Astrocyte of the cerebellum (primary cell): ENCODE measurements at regions not wholly inside any gene's neighbourhood (a gene's known extent, or its start where the extent isn't known, plus 50 kb on each side); places are given as distances from the start of the nearest gene placed in this dataset.

Source experiments
- DNase-seq: peaks from one replicate; pipeline ENCODE4 v3.0.0-alpha.2; 2011; ENCODE audit warnings: low read depth
- H3K4me3 ChIP-seq: 2 replicates; pipeline ENCODE4 v1.5.1; 2011; ENCODE audit warnings: mild to moderate bottlenecking, low read depth, low read length, moderate library complexity
- in situ Hi-C: cut with HindIII; loops from 2 replicates; pipeline ENCODE4 v1.10.0; 2017; ENCODE audit warnings: low sequenced_read_pairs
- TF ChIP-seq, protein P1 (sequence below): IDR thresholded peaks from 2 replicates; pipeline ENCODE4 v1.5.1; 2012; ENCODE audit warnings: low read length, low read depth, moderate library complexity, mild to moderate bottlenecking; ENCODE audit errors: missing control alignments

DNA sequence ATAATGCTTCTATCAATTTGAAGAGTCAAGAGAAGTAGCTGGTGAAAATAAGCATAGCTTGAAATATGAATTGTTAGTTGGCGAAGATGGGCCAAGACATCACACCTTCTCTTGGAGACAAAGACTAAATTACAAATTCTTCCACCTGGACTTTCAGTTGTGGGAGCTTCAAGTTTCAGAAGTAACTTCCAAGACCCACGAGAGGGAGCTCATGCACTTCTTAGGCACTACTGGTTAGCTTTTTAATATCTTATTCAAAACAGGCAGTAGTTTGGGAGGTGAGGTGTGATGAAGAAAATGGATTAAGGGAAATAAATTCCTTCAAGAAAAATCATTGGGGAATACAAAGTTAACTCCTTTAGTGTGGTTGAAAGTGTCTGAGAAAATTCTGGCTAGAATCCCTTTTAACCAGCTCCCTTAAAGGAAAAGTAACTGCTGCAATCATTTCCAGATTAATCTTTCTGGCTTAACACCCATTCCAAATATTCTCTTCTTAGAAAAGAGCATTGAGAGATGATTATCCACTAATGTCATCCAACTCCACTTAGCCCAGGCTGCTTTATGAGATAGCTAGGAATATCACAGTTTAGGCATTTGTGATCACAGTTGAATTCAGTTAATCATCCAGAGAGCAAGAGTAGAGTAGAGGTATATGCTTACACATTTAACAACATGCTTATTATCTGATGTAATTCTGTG is 139.5 kb upstream of the DMRTA1 start:
- in situ Hi-C loops, result no loop called here
- peak; percentile 77 for DNase-seq
- no peak overlapping the region for H3K4me3 ChIP-seq
- TF ChIP-seq, protein P1, sequence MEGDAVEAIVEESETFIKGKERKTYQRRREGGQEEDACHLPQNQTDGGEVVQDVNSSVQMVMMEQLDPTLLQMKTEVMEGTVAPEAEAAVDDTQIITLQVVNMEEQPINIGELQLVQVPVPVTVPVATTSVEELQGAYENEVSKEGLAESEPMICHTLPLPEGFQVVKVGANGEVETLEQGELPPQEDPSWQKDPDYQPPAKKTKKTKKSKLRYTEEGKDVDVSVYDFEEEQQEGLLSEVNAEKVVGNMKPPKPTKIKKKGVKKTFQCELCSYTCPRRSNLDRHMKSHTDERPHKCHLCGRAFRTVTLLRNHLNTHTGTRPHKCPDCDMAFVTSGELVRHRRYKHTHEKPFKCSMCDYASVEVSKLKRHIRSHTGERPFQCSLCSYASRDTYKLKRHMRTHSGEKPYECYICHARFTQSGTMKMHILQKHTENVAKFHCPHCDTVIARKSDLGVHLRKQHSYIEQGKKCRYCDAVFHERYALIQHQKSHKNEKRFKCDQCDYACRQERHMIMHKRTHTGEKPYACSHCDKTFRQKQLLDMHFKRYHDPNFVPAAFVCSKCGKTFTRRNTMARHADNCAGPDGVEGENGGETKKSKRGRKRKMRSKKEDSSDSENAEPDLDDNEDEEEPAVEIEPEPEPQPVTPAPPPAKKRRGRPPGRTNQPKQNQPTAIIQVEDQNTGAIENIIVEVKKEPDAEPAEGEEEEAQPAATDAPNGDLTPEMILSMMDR, result peak; percentile 82

DNA sequence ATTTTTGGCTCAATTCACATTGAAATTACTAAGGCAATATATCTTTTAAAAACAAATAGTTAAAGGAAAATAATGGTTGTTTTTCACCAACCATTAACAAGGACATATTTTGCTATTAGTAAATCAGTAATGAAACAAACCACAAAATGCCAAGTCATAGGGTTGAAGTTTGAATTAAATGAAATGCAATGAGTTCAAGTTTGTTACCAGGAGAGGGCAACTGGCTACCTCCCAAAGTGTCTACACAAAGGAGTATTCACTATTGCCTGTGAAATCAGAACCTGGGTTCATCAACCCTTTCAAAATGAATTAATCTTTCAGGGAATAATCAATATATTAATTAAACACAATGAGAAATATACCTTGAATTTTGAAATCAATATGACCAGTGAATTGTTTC is 138.4 kb upstream of the DMRTA1 start:
- DNase-seq, result no peak
- TF ChIP-seq, protein P1, result no peak
- H3K4me3 ChIP-seq, result no peak overlapping the region
- in situ Hi-C loops, result no loop called here

DNA sequence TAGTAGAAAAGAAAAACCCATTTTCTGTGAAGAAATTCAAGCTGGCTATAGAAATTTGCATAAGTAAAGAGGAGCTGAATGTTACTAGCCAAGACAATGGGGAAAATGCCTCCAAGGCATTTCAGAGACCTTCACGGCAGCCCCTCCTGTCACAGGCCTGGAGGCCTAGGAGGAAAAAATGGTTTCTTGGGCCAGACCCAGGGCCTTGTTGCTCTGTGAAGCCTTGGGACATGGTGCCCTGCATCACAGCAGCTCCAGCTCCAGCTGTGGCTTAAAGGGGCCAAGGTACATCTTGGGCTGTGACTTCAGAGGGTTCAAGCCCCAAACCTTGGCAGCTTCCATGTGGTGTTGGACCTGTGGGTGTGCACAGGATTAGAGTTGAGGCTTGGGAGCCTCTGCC is 130.0 kb upstream of the DMRTA1 start:
- no peak for DNase-seq
- TF ChIP-seq, protein P1, result no peak
- in situ Hi-C loops, result no loop called here
- no peak overlapping the region for H3K4me3 ChIP-seq

DNA sequence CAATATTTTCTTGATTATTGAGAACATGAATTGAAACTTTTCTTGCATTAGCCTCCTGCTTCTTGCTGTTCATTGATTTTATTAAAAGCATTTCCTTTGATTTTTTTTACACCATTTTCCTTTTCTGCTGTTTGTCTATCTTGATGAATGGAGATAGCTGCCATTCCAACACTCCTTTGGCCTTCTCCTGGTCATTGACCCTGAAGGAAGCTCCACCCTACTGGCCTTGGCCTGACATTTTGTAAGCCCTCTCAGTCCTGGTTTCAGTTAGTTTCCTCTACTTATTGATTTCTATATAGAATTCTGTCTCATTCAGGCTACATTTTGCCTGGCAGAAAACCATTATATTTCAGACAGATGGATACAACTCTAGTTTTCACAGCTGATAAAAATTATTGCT is 115.1 kb upstream of the DMRTA1 start:
- no peak for DNase-seq
- no peak overlapping the region for H3K4me3 ChIP-seq
- TF ChIP-seq, protein P1, result no peak
- in situ Hi-C loops, result no loop called here

DNA sequence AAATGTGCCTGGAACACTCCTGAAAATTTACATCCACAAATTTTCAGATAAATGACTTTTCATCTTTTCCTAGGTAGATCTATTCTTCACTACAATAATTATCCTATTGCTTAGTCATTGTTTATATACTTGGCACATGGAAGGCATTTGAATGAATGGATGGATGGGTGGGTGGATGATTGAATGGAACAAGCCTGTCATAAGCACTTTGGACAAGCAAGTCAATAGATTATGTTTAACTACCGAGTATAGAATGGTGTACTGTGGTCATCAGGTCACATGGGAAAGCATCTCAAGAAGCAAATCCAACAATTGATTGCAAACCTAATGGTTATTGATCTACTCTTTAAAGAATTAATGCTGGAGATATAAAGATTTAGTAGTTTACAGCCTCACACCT is 114.4 kb upstream of the DMRTA1 start:
- in situ Hi-C loops, result no loop called here
- H3K4me3 ChIP-seq, result no peak overlapping the region
- no peak for DNase-seq
- TF ChIP-seq, protein P1, result no peak

DNA sequence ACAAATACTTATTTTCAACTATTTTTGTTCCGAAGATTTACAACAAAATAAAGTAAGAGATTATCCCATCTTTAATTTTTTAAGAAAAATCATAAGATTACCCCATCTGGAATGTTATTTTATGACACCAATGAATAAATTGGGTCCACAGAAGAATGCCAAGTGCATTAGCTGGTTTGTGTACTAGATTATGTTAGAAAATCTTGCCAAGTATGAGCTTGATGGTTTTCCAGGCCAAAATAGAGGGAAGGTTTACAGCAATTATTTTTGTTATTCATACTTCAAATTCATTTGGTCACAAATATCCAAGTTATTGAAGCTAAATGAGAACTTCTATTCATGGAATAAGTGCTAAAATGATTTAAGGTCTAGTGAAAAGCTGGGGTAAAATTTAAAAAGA is 109.4 kb upstream of the DMRTA1 start:
- TF ChIP-seq, protein P1, result no peak
- DNase-seq, result peak; percentile 27
- in situ Hi-C loops, result no loop called here
- no peak overlapping the region for H3K4me3 ChIP-seq
